Activated CD4-positive, alpha-beta T cell treated with anti-CD3 and anti-CD28 coated beads for 24 hours (primary cell): ENCODE measurements at regions not wholly inside any gene's neighbourhood (a gene's known extent, or its start where the extent isn't known, plus 50 kb on each side); places are given as distances from the start of the nearest gene placed in this dataset.
"Not testable (repeated sequence)": the region's sequence is repeated elsewhere in the genome, so short reads cannot be mapped to it uniquely, and the experiment has no call there.

Experiments used
- DNase-seq, 2 donors: peaks; one replicate each; pipeline ENCODE4 v3.0.0-alpha.2; 2020; ENCODE audit warnings: low read depth in 2 of 2

- DNase-seq, result no peak
These were observed 51.5 kb upstream of the MAP3K1 start for GRCh38 chr5:56763711-56764466.

DNA sequence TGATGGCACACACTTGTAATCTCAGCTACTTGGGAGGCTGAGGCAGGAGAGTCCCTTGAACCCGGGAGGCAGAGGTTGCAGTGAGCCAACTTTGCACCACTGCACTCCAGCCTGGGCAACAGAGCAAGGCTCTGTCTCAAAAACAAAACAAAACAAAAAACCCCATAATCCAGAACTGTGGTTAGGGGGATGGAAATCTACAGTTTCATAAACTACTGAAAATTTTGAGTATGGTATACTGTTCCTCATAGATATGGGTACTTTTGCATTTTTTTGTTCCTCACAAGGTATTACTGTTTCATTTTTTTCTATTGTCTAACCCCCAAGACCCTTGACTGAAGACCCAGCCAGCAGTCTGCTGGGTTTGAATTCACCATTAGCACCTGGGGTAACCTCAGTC, 52.2 kb upstream of the MAP3K1 start:
- DNase-seq, result no peak

DNA sequence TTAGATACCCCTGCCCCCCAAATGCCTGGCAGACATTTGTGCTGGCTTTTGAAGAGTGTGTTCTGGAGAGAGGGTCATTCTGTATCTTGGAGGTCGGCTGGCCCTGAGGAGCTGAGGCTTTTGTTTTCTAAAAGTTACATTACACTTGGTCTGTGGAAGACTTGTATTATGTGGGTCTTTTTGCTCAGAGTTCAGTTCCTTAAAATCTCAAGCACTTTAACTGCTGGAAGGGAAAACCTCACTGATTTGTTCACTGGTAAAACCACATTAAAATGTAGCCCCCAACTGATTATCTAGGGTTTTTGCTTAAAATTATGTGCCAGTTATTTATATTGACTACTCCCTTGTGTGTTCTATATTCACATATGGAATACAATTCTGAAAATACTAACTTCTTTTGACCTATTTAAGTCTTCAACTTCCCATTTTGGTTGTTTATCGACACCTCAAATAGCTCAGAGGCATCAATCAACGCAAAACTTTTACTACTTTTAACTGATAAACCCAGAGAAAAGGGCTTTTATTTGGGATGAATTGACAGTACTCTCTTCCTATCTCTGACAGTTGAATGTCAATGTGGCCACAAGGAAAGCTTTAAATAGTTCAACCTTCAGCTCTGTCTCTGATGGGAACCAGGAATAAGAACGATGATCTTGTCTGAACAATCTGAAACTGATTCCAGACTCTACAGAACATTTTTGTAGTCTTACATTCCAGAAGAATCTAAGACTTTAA, 54.0 kb upstream of the MAP3K1 start:
- no peak for DNase-seq

DNA sequence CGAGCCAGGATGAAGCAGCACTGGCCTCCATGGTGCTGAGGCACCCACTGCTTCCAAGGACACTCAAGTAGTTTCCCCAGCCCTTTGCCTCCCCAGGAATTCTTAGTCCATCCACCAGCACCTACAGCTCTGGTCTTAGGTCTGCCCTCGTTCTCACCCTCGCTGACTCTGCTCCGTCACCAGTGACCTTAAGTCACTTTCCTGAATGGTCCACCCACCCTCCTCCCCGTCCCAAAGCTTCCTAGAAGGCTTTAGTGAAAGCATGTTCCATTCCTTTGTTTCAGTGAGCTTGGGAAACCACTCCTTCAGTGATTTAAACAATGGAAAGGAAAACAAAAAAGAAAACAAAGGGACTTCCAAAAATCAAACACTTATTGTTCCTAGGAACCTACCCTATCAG, 54.6 kb upstream of the MAP3K1 start:
- no peak for DNase-seq

DNA sequence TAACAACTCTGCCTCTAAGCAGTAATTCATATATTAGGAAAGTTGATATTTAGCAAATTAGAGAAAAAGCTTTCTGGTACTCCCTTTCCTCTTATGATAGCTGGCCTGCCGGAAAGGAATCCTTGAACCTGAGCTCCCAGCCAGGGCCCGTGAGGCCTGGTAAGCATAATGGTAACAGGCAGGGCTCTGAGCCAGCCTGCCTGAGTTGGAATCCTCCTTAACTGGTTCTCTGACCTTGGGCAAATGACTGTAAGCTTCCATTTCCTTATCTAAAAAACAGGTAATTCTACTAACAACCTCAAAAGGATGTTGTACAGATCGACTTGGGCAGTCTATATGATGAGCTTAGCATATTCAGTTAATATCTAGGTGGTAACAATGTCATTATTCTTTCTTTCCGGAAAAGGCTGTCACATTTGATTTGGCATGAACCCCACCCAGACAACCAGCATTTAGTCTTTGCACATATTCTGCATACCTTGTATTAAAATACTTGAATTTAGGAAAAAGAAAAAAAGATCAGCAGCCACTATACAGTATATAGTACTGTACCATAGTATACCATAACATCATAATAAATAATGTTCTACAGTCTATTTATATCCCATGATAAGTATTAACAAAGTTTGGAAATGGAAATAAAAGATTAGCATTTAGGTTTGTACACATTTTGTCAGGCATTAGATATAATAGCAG, 55.7 kb upstream of the MAP3K1 start:
- no peak for DNase-seq

DNA sequence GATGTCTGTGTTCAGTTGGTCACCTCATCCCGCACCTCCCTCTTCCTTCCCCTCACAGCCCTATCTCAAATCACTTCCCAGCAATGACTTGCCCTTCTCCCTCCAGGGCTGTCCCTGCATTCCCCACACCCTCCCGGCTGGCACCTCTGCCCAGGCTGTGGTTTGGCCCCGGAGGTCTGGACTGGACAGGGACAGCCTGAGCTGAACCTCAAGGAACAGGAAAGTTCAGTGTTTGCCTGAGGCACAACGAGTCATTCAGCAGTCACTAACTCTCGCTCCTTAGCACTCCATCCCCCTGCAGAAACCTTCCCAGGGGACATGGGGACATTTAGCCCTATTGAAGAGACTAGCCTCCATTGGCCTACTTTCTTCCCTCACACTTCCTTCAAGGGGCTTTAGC, 58.3 kb upstream of the MAP3K1 start:
- DNase-seq, result no peak

- no peak for DNase-seq
These were observed 60.3 kb upstream of the MAP3K1 start for GRCh38 chr5:56755036-56755555.

GRCh38 chr5:56753588-56753987, 61.8 kb upstream of the MAP3K1 start:
- DNase-seq, result not testable (repeated sequence)

- no peak for DNase-seq
These were observed 63.6 kb upstream of the MAP3K1 start for GRCh38 chr5:56751572-56752313.

- no peak for DNase-seq
These were observed 65.5 kb upstream of the MAP3K1 start for GRCh38 chr5:56749842-56750241.

GRCh38 chr5:56746553-56747339, 68.6 kb upstream of the MAP3K1 start:
- DNase-seq, result no peak

GRCh38 chr5:56745864-56746263, 69.5 kb upstream of the MAP3K1 start:
- no peak for DNase-seq

- no peak for DNase-seq
These were observed 74.5 kb upstream of the MAP3K1 start for GRCh38 chr5:56740868-56741267.

- no peak for DNase-seq
These were observed 75.4 kb upstream of the MAP3K1 start for GRCh38 chr5:56739990-56740389.

- DNase-seq, result no peak
These were observed 77.3 kb upstream of the MAP3K1 start for GRCh38 chr5:56737951-56738606.

- no peak for DNase-seq
These were observed 78.2 kb upstream of the MAP3K1 start for GRCh38 chr5:56737002-56737621.

DNA sequence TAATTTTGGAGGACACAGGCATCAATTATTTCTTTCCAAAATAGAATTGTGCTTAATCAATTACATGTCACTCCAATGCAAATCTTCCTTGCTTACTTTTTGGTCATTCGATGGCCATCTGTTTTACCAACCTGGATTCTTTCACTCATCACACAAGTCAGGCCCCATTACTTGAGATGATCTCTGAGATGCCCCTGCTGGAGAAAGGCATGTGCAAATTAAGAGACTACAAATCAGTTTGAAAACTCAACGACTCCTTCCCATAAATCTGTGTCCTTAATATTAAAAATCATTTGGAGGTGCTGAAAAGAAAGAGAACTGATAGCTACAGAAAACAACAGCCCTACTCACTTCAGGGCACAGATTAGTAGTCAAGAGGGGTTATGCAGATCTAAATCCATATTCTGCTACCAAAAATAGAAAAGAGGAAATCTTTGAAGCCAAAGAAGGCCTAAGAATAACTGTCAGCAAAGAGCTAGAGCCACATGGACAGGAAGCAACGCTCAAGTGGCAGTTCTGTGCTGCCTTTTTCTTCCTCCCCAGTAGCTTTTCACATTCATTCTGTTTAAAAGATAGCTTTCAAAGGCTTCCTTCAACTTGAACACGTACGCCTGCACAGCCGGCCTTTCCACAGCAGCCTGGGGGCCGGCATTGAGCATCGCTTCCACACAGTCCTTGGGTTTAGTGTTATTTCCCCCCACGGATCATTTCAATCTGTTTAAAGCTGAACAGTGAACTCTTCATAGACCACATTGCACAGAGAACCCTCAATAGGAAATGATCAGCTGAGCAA, 79.3 kb upstream of the MAP3K1 start:
- no peak for DNase-seq

DNA sequence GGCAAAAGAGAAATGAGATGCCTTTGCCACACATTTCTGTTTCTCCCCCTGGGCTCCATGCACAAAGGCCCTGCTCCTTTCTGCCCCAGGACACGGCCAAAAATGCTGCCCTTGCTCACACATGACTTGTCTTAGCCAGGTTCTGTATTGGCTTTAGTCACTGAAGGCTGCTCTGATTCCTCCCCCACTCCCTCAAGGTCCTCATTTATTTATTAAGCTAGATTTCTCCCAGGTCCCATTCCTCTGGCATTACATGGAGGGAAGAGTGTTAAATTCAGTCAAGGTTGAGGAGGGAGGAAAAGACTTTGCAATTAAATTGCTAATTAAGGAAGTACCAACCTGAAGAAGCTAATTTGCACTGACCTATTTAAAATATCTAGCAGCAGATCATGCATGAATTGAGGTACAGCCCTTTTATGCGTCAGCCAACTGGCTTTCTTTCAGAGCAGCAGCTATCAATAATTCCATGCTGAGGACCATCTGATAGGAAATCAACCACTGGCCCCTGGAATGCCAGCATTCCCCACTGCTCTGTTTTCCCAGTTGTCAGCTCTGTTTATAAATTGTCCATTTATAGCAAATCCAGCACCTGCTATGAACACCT, 81.2 kb upstream of the MAP3K1 start:
- no peak for DNase-seq

GRCh38 chr5:56733580-56733979, 81.8 kb upstream of the MAP3K1 start:
- DNase-seq, result no peak
